H9 (cell line): ENCODE measurements at regions not wholly inside any gene's neighbourhood (a gene's known extent, or its start where the extent isn't known, plus 50 kb on each side); places are given as distances from the start of the nearest gene placed in this dataset.

ENCODE experiments used
- DNase-seq: peaks from one replicate; pipeline ENCODE4 v3.0.0-alpha.2; 2017
- H2AFZ ChIP-seq: one replicate; pipeline ENCODE4 v1.6.1; 2013; ENCODE audit warnings: mild to moderate bottlenecking, low read length, control low read depth, moderate library complexity
- H2AK5ac ChIP-seq: 2 replicates; pipeline ENCODE4 v1.6.1; 2013; ENCODE audit warnings: low read length, control low read depth, mixed read lengths; ENCODE audit not compliant: insufficient read length
- H2BK120ac ChIP-seq: one replicate; pipeline ENCODE4 v1.6.1; 2013; ENCODE audit warnings: low read depth, mild to moderate bottlenecking, low read length, control low read depth, inconsistent platforms; ENCODE audit not compliant: poor library complexity, severe bottlenecking
- H2BK12ac ChIP-seq: 2 replicates; pipeline ENCODE4 v1.6.1; 2013; ENCODE audit warnings: low read length, control low read depth, mixed read lengths, low read depth; ENCODE audit not compliant: insufficient read length
- H2BK15ac ChIP-seq: 2 replicates; pipeline ENCODE4 v1.6.1; 2013; ENCODE audit warnings: low read depth, low read length, control low read depth
- H2BK20ac ChIP-seq: one replicate; pipeline ENCODE4 v1.6.1; 2013; ENCODE audit warnings: low read depth, mild to moderate bottlenecking, low read length, control low read depth, inconsistent platforms; ENCODE audit not compliant: poor library complexity, severe bottlenecking
- H2BK5ac ChIP-seq: 2 replicates; pipeline ENCODE4 v1.6.1; 2013; ENCODE audit warnings: low read length, control low read depth, mixed read lengths; ENCODE audit not compliant: insufficient read length
- H3K14ac ChIP-seq: 2 replicates; pipeline ENCODE4 v1.6.1; 2013; ENCODE audit warnings: low read length, control low read depth; ENCODE audit not compliant: insufficient read depth
- H3K18ac ChIP-seq: 2 replicates; pipeline ENCODE4 v1.6.1; 2013; ENCODE audit warnings: low read depth, mild to moderate bottlenecking, mixed read lengths, low read length, control low read depth; ENCODE audit not compliant: insufficient read length
- H3K23ac ChIP-seq: 2 replicates; pipeline ENCODE4 v1.6.1; 2013; ENCODE audit warnings: low read length, control low read depth, mixed read lengths, low read depth; ENCODE audit not compliant: insufficient read length
- H3K23me2 ChIP-seq: 2 replicates; pipeline ENCODE4 v1.6.1; 2013; ENCODE audit warnings: low read depth, mild to moderate bottlenecking, mixed read lengths, low read length, control low read depth; ENCODE audit not compliant: insufficient read length, poor library complexity, severe bottlenecking
- H3K27ac ChIP-seq: 2 replicates; pipeline ENCODE4 v1.5.1; 2013; ENCODE audit warnings: low read length, control low read depth, mixed read lengths, low read depth; ENCODE audit not compliant: insufficient read length
- H3K27me3 ChIP-seq: 2 replicates; pipeline ENCODE4 v1.6.1; 2013; ENCODE audit warnings: low read length, control low read depth, inconsistent platforms; ENCODE audit not compliant: insufficient read depth
- H3K4ac ChIP-seq: 2 replicates; pipeline ENCODE4 v1.6.1; 2013; ENCODE audit warnings: low read depth, mild to moderate bottlenecking, control low read depth, inconsistent platforms, low read length, moderate library complexity
- H3K4me1 ChIP-seq: 2 replicates; pipeline ENCODE4 v1.6.1; 2013; ENCODE audit warnings: low read length, control low read depth, inconsistent platforms; ENCODE audit not compliant: insufficient read depth
- H3K4me2 ChIP-seq: 2 replicates; pipeline ENCODE4 v1.6.1; 2013; ENCODE audit warnings: low read length, control low read depth, mixed read lengths; ENCODE audit not compliant: insufficient read length, insufficient read depth
- H3K56ac ChIP-seq: 2 replicates; pipeline ENCODE4 v1.6.1; 2013; ENCODE audit warnings: low read depth, mild to moderate bottlenecking, mixed read lengths, low read length, control low read depth; ENCODE audit not compliant: insufficient read length
- H3K79me1 ChIP-seq: 2 replicates; pipeline ENCODE4 v1.6.1; 2013; ENCODE audit warnings: low read depth, mild to moderate bottlenecking, moderate library complexity, low read length, control low read depth, inconsistent platforms; ENCODE audit not compliant: insufficient read depth, poor library complexity, severe bottlenecking
- H3K79me2 ChIP-seq: 2 replicates; pipeline ENCODE4 v1.6.1; 2013; ENCODE audit warnings: low read length, control low read depth, inconsistent platforms; ENCODE audit not compliant: insufficient read depth
- H3K9ac ChIP-seq: 2 replicates; pipeline ENCODE4 v1.6.1; 2013; ENCODE audit warnings: low read length, control low read depth, mixed read lengths; ENCODE audit not compliant: insufficient read length; ENCODE audit errors: extremely low read depth
- H3K9me3 ChIP-seq: one replicate; pipeline ENCODE4 v1.6.1; 2013; ENCODE audit warnings: low read depth, low read length, inconsistent platforms; ENCODE audit not compliant: control insufficient read depth
- H3T11ph ChIP-seq: one replicate; pipeline ENCODE4 v1.6.1; 2013; ENCODE audit warnings: mild to moderate bottlenecking, low read length, control low read depth, inconsistent platforms
- H4K20me1 ChIP-seq: one replicate; pipeline ENCODE4 v1.6.1; 2013; ENCODE audit not compliant: control insufficient read depth, insufficient read length, insufficient read depth
- H4K5ac ChIP-seq: 2 replicates; pipeline ENCODE4 v1.6.1; 2013; ENCODE audit warnings: low read depth, mild to moderate bottlenecking, mixed read lengths, low read length, control low read depth; ENCODE audit not compliant: insufficient read length
- H4K8ac ChIP-seq: replicated peaks from 2 replicates; pipeline ENCODE4 v1.6.1; 2013; ENCODE audit warnings: low read length, control low read depth, mixed read lengths, low read depth; ENCODE audit not compliant: insufficient read length
- H4K91ac ChIP-seq: 2 replicates; pipeline ENCODE4 v1.6.1; 2013; ENCODE audit warnings: low read depth, mild to moderate bottlenecking, moderate library complexity, mixed read lengths, low read length, control low read depth; ENCODE audit not compliant: insufficient read length
- H3K27ac Mint-ChIP-seq, 3 experiments: 2 replicates in 2 of 3; 3 replicates in 1 of 3; pipeline ENCODE4 v1.8.0; 2020 to 2021; ENCODE audit warnings: mixed read lengths in 3 of 3, mild to moderate bottlenecking in 1 of 3, moderate library complexity in 1 of 3
- H3K27me3 Mint-ChIP-seq: 2 replicates; pipeline ENCODE4 v1.8.0; 2021; ENCODE audit warnings: low read depth, mild to moderate bottlenecking, moderate library complexity, mixed read lengths
- H3K36me3 Mint-ChIP-seq, 3 experiments: 2 replicates in 2 of 3; 3 replicates in 1 of 3; pipeline ENCODE4 v1.8.0; 2020 to 2021; ENCODE audit warnings: low read depth in 3 of 3, mixed read lengths in 3 of 3; ENCODE audit not compliant: insufficient read depth in 1 of 3
- H3K4me1 Mint-ChIP-seq, 2 experiments: 2 replicates each; pipeline ENCODE4 v1.8.0; 2020; ENCODE audit warnings: mixed read lengths in 2 of 2
- H3K4me3 Mint-ChIP-seq, 2 experiments: 2 replicates in 1 of 2; 3 replicates in 1 of 2; pipeline ENCODE4 v1.8.0; 2020 to 2021; ENCODE audit warnings: mild to moderate bottlenecking in 2 of 2, mixed read lengths in 2 of 2, moderate library complexity in 1 of 2
- H3K9me3 Mint-ChIP-seq, 2 experiments: 2 replicates in 1 of 2; 3 replicates in 1 of 2; pipeline ENCODE4 v1.8.0; 2020; ENCODE audit warnings: mild to moderate bottlenecking in 2 of 2, mixed read lengths in 2 of 2, moderate library complexity in 1 of 2
- CTCF ChIP-seq: fragments of 200-600 bp; sonication (generic); conservative IDR thresholded peaks from 3 replicates; pipeline ENCODE4 v1.8.0; 2021; ENCODE audit warnings: antibody characterized with exemption, mild to moderate bottlenecking

DNA sequence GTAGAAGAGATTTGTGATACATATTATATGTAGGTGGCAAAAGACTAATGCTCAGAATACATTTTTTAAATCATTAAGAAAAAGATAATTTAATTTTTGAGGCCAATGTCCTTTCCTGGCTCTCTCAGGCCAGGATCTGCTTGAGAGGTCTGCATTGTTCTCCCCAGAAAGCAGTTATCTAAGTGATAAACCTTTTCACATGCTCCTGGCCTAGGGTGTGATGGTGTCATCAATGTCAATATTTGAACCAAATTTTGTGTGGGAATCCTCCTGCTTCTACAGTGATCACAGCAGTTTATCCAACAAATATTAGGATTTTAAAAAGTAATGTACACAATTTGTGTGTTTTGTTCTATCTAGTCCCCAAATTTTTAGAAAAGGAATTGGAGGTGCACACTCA lies 166.6 kb downstream of the DIRAS2 start:
- Histone ChIP-seq H4K8ac (no peak overlapping the region), H2BK12ac (no peak overlapping the region), H2AFZ (no peak overlapping the region), H2BK5ac (no peak overlapping the region), H3K14ac (no peak overlapping the region), H3K4me2 (no peak overlapping the region), H4K5ac (no peak overlapping the region), H3K9ac (no peak overlapping the region), H3K23me2 (no peaks in the 10 kb centered on the region), H3K23ac (no peak overlapping the region), H3K4me1 (peaks cover 3% of the 10 kb centered on the region; the same call in 1 of the 2 replicates), H3K9me3 (no peaks in the 10 kb centered on the region), H3K18ac (no peak overlapping the region), H2AK5ac (no peak overlapping the region), H2BK15ac (no peak overlapping the region), H3K27ac (no peak overlapping the region), H3K56ac (no peak overlapping the region), H4K20me1 (no peaks in the 10 kb centered on the region), H3K79me2 (no peaks in the 10 kb centered on the region), H2BK20ac (no peak overlapping the region), H3T11ph (no peak overlapping the region), H3K27me3 (no peaks in the 10 kb centered on the region), H4K91ac (no peak overlapping the region), H3K79me1 (no peaks in the 10 kb centered on the region), H3K4ac (no peak overlapping the region), H2BK120ac (no peak overlapping the region)
- no peak for DNase-seq
- no peak for TF ChIP-seq CTCF
- Mint-ChIP-seq H3K36me3 (no peaks in the 10 kb centered on the region), H3K27me3 (no peaks in the 10 kb centered on the region), H3K9me3 (no peaks in the 10 kb centered on the region), H3K4me1 (peaks cover 9 to 15% of the 10 kb centered on the region in 2 experiments), H3K27ac (no peak overlapping the region), H3K4me3 (no peak overlapping the region)
